T-helper 2 cell treated with Interferon-gamma antibody and Interleukin-4, amounts not matched to agents 100 ng/mL and 5 ng/mL, for 36 hours (primary cell): ENCODE measurements at regions not wholly inside any gene's neighbourhood (a gene's known extent, or its start where the extent isn't known, plus 50 kb on each side); places are given as distances from the start of the nearest gene placed in this dataset.

Experiments used
- intact Hi-C: fragments of 100-400 bp; cut with micrococcal nuclease; formaldehyde crosslinking; loops from one replicate; pipeline ENCODE4 v1.15.1; 2023

GRCh38 chr2:216745453-216745852 lies 50.1 kb upstream of the IGFBP5 start:
- intact Hi-C loops, result no loop called here
